GM10266 (cell line): ENCODE measurements at regions not wholly inside any gene's neighbourhood (a gene's known extent, or its start where the extent isn't known, plus 50 kb on each side); places are given as distances from the start of the nearest gene placed in this dataset.
"Not testable (repeated sequence)": the region's sequence is repeated elsewhere in the genome, so short reads cannot be mapped to it uniquely, and the experiment has no call there.

Source experiments
- DNase-seq: peaks from one replicate; pipeline ENCODE4 v3.0.0; 2012; ENCODE audit errors: extremely low spot score
- CTCF ChIP-seq: IDR thresholded peaks from 2 replicates; pipeline ENCODE4 v1.5.1; 2012; ENCODE audit warnings: mild to moderate bottlenecking, low read depth; ENCODE audit not compliant: control insufficient read depth, insufficient read depth; ENCODE audit errors: missing control alignments

DNA sequence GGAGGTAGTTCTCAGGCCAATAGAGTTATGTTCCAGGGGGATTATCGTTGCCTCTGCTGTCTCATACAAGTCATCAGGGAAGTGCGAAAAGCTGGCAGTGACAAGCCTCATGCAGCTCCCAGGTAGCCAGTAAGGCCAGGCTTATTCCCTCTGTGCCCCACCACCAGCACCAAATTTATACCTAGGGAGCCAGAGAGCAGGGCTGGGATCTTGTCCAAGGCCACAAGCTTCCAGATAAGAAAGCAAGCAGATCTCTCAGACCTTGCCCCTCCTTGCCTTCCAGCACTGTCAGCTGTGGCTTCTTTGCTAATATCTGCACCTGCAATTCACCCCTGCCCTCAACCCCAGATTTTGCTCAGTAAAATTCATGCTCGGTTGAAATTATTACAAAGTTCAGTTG, 206.3 kb upstream of the FAT3 start:
- TF ChIP-seq CTCF: no peak
- no peak for DNase-seq

- no peak for TF ChIP-seq CTCF
- no peak for DNase-seq
These were observed 216.4 kb upstream of the FAT3 start for GRCh38 chr11:92008249-92008648.

DNA sequence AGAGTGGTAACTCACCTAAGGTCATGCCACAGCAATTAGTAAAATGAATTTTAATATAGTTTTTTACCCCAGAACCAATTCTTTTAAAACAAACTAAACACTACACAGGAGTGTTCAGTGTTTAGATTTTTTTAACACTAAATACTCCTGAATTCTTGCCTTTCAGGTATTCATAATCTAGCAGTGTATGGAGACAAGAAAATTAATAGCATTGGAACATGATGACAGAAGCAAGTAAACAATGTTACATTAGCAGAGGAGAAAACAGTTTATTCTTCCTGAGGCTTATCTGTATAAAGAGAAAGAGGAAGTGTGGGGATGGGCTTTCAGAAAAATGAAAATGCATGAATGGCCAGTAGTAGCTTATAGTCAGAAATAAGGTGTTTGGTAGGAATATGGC, 222.1 kb upstream of the FAT3 start:
- no peak for DNase-seq
- TF ChIP-seq CTCF: no peak

- TF ChIP-seq CTCF: no peak
- no peak for DNase-seq
These were observed 226.1 kb upstream of the FAT3 start for GRCh38 chr11:91998481-91998880.

DNA sequence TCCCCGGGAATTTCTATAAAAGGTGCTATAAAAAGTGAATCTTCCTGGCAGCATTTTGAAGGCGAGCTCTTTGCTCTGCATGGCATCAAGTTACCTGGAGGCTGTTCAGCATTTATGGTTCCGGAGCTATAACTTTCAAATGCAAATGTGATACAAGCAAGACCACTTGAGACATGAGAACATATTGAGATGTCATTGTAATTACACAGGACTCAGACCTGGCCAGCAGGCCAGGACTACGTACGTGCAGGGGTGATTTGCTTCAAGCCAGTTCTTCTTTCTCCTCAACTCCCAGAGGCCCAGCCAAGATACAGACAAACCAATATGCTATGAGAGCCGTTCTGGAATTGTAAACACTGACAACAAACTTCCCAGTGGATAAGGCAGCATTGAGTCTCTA, 227.4 kb upstream of the FAT3 start:
- no peak for TF ChIP-seq CTCF
- DNase-seq: no peak

DNA sequence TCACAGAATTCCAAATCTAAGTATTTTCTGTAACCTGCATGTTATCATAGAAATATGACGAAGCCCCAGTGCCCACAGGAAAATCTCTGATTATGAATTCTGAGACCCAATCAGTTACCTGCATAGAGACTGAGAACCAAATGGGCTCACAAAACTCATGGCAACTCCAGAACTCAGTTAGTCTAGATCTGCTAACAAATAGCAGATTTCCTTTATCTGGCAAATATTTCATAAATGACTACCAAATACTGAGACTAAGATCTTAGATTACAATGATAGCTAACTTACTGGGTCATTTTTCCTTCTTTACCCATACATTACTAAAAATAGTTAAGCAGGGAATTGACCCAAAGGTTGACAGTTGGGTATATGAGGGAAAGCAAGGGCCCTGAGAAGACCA, 228.1 kb upstream of the FAT3 start:
- TF ChIP-seq CTCF: no peak
- DNase-seq: no peak

DNA sequence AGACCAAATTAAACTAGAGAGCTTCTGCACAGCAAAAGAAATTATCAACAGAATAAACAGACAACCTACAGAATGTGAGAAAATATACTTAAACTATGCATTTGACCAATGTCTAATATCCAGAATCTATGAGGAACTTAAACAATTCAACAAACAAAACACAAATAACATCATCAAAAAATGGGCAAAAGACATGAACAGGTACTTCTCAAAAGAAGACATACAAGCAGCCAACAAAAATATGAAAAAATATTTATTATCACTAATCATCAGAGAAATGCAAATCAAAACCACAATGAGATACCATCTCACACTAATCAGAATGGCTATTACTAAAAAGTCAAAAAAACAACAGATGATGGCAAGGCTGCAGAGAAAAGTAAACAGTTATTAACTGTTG, 236.2 kb upstream of the FAT3 start:
- DNase-seq: not testable (repeated sequence)

- DNase-seq: no peak
- no peak for TF ChIP-seq CTCF
These were observed 238.4 kb upstream of the FAT3 start for GRCh38 chr11:91986218-91986617.
